ENCODE measurements at regions not wholly inside any gene's neighbourhood (a gene's known extent, or its start where the extent isn't known, plus 50 kb on each side); places are given as distances from the start of the nearest gene placed in this dataset.

DNA sequence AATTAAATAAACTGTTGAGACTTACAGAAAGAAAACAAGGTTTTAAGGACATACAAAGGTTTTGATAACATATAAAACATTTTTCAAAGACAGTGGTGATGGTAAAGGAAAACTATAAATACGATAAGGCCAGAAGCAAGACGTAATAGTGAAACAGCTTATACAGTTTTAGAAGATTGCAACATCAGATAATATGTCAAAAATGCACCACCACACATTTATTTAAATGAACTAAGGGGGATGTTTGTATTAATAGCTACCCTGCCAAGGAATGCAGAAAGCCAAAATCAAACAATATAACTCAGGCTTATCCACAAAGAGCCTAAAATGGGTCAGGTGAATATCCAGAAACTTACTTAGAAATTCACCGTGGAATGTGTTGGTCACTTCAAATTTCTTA lies 981.6 kb upstream of the FAT3 start:
- no peak for TF ChIP-seq POLR2A (IDR thresholded peaks at IDR 0.05)
- TF ChIP-seq, protein P1, sequence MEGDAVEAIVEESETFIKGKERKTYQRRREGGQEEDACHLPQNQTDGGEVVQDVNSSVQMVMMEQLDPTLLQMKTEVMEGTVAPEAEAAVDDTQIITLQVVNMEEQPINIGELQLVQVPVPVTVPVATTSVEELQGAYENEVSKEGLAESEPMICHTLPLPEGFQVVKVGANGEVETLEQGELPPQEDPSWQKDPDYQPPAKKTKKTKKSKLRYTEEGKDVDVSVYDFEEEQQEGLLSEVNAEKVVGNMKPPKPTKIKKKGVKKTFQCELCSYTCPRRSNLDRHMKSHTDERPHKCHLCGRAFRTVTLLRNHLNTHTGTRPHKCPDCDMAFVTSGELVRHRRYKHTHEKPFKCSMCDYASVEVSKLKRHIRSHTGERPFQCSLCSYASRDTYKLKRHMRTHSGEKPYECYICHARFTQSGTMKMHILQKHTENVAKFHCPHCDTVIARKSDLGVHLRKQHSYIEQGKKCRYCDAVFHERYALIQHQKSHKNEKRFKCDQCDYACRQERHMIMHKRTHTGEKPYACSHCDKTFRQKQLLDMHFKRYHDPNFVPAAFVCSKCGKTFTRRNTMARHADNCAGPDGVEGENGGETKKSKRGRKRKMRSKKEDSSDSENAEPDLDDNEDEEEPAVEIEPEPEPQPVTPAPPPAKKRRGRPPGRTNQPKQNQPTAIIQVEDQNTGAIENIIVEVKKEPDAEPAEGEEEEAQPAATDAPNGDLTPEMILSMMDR (IDR thresholded peaks at IDR 0.05), result no peak
